AG04450 (cell line): ENCODE measurements at regions not wholly inside any gene's neighbourhood (a gene's known extent, or its start where the extent isn't known, plus 50 kb on each side); places are given as distances from the start of the nearest gene placed in this dataset.

Source experiments
- CTCF ChIA-PET: fragments of 300-600, 350-600 bp; formaldehyde crosslinking; extraction: SDS; loops from one replicate; lab custom pipeline; 2022; ENCODE audit warnings: antibody characterized with exemption, inconsistent platforms; lab: Charles Lee
- POLR2A ChIA-PET: fragments of 350-600 bp; formaldehyde crosslinking; extraction: SDS; loops from one replicate; lab custom pipeline; 2021; ENCODE audit warnings: antibody characterized with exemption, inconsistent platforms; lab: Yijun Ruan, JAX
- DNase-seq: peaks from one replicate; pipeline ENCODE4 v3.0.0-alpha.2; 2011; ENCODE audit warnings: low read depth, low spot score
- H3K27ac ChIP-seq: one replicate; pipeline ENCODE4 v1.5.1; 2012; ENCODE audit warnings: low read depth, low read length, control low read depth
- H3K27me3 ChIP-seq: one replicate; pipeline ENCODE4 v1.6.0; 2012; ENCODE audit warnings: low read length; ENCODE audit not compliant: control insufficient read depth, insufficient read depth
- H3K4me3 ChIP-seq: 2 replicates; pipeline ENCODE4 v1.5.1; 2011; ENCODE audit warnings: mild to moderate bottlenecking, low read depth, low read length, control low read depth
- H3K9me3 ChIP-seq: 2 replicates; pipeline ENCODE4 v1.5.1; 2012; ENCODE audit warnings: low read length; ENCODE audit not compliant: control insufficient read depth, insufficient read depth
- TF ChIP-seq, protein P1 (sequence below): IDR thresholded peaks from 2 replicates; pipeline ENCODE4 v1.5.1; 2011; ENCODE audit warnings: low read depth, low read length, control low read depth, inconsistent platforms

GRCh38 chr5:32508806-32509805 lies 64.6 kb upstream of the ZFR start:
- H3K4me3 ChIP-seq, result no peak overlapping the region
- CTCF ChIA-PET, result interaction anchor here (0.6 to 2.0 kb wide), 3 partner anchors 19 to 1406 kb away, joined by 3 to 19 read pairs (median 9); no protein-coding TSS in a partner anchor
- TF ChIP-seq, protein P1, sequence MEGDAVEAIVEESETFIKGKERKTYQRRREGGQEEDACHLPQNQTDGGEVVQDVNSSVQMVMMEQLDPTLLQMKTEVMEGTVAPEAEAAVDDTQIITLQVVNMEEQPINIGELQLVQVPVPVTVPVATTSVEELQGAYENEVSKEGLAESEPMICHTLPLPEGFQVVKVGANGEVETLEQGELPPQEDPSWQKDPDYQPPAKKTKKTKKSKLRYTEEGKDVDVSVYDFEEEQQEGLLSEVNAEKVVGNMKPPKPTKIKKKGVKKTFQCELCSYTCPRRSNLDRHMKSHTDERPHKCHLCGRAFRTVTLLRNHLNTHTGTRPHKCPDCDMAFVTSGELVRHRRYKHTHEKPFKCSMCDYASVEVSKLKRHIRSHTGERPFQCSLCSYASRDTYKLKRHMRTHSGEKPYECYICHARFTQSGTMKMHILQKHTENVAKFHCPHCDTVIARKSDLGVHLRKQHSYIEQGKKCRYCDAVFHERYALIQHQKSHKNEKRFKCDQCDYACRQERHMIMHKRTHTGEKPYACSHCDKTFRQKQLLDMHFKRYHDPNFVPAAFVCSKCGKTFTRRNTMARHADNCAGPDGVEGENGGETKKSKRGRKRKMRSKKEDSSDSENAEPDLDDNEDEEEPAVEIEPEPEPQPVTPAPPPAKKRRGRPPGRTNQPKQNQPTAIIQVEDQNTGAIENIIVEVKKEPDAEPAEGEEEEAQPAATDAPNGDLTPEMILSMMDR, result no peak
- no peaks in the 10 kb centered on the region for H3K9me3 ChIP-seq
- H3K27me3 ChIP-seq, result no peaks in the 10 kb centered on the region
- POLR2A ChIA-PET, result interaction anchor here (0.6 to 0.7 kb wide), 2 partner anchors 23 to 74 kb away, joined by 3 to 6 read pairs; no protein-coding TSS in a partner anchor
- no peak overlapping the region for H3K27ac ChIP-seq
- DNase-seq, result no peak

- Histone ChIP-seq H3K27ac (peak overlapping the region; percentile 65), H3K4me3 (no peak overlapping the region), H3K27me3 (no peaks in the 10 kb centered on the region), H3K9me3 (no peaks in the 10 kb centered on the region)
- CTCF ChIA-PET, result interaction anchor here (0.6 to 2.0 kb wide), 3 partner anchors 18 to 1405 kb away, joined by 3 to 19 read pairs (median 9); no protein-coding TSS in a partner anchor
- DNase-seq, result no peak
- POLR2A ChIA-PET, result interaction anchor here (0.6 to 0.9 kb wide), 2 partner anchors 24 to 75 kb away, joined by 3 read pairs; no protein-coding TSS in a partner anchor
- TF ChIP-seq, protein P1, result no peak
These were observed 63.3 kb upstream of the ZFR start for GRCh38 chr5:32507738-32508434.

DNA sequence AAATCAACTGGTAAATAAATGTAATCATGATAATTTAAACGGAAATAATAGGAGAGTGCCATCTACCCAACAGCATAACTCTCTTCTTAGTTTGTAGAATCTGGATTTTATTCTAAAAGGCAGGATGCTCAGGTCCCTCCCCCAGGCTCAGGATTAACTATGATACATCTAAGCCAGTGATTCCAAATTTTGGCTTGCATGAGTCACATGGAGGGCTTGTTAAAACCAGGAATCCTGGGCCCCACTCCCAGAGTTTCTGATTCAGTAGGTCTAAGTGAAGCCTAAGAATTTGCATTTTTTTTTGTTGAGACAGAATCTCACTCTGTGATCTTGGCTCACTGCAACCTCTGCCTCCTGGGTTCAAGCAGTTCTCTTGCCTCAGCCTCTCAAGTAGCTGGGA lies 62.3 kb upstream of the ZFR start:
- TF ChIP-seq, protein P1, result no peak
- Histone ChIP-seq H3K4me3 (no peak overlapping the region), H3K9me3 (no peaks in the 10 kb centered on the region), H3K27me3 (no peaks in the 10 kb centered on the region), H3K27ac (peak overlapping the region; percentile 31)
- no peak for DNase-seq
- ChIA-PET POLR2A (interaction anchor here (0.8 to 3.3 kb wide), 3 partner anchors 16 to 24 kb away, joined by 3 to 27 read pairs (median 3); no protein-coding TSS in a partner anchor), CTCF (interaction anchor here (1.9 to 3.4 kb wide), 2 partner anchors 17 to 83 kb away, joined by 19 to 27 read pairs; no protein-coding TSS in a partner anchor)

DNA sequence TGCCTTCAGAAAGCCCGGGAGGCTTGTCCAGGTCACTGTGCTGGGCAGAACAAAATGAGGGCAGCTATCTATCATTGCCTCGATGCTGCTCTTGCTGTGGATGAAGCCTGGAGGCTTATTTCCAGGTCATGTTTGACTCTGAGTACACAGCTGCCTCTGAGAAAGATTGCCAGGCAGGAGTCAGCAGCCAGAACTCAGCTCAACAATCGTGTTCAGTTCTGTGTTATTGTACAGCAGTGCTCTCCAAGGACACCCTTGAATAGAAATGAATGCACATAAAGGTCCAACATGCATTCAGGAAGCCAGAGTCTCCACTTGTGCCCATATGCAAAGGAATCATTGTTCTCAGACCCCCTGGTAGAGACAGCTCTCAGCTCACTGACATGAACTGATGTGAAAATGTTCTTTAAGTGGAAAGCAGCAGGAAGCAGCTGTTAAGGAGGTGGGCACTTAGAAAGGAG lies 61.7 kb upstream of the ZFR start:
- no peaks in the 10 kb centered on the region for H3K27me3 ChIP-seq
- no peak for DNase-seq
- POLR2A ChIA-PET, result interaction anchor here (0.5 to 3.3 kb wide), 10 partner anchors 15 to 765 kb away, joined by 3 to 27 read pairs (median 8); partner anchors contain the start of gene SUB1
- H3K4me3 ChIP-seq, result peak overlapping the region; percentile 38
- CTCF ChIA-PET, result interaction anchor here (2.8 to 3.4 kb wide), 2 partner anchors 17 to 84 kb away, joined by 27 to 32 read pairs; no protein-coding TSS in a partner anchor
- H3K9me3 ChIP-seq, result no peaks in the 10 kb centered on the region
- H3K27ac ChIP-seq, result peak overlapping the region; percentile 89
- TF ChIP-seq, protein P1, result no peak
